ENCODE measurements at regions not wholly inside any gene's neighbourhood (a gene's known extent, or its start where the extent isn't known, plus 50 kb on each side); places are given as distances from the start of the nearest gene placed in this dataset.

DNA sequence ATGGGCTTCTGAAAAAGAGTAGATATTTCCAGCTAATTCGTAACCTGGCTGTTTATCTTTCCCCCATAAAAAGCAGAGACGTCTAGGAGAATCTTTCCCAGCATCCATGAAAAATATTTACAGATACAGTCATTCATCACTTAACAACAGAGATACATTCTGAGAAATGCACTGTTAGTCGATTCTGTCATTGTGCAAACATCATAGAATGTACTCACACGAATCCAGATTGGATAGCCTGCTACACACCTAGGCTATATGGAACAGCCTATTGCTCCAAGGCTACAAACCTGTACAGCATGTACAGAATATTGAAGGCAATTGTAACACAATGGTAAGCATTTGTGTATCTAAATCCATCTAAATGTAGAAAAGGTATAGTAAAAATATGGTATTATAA lies 530.2 kb upstream of the NBEA start:
- intact Hi-C loops (cut with micrococcal nuclease) = no loop called here
- no peak for DNase-seq

DNA sequence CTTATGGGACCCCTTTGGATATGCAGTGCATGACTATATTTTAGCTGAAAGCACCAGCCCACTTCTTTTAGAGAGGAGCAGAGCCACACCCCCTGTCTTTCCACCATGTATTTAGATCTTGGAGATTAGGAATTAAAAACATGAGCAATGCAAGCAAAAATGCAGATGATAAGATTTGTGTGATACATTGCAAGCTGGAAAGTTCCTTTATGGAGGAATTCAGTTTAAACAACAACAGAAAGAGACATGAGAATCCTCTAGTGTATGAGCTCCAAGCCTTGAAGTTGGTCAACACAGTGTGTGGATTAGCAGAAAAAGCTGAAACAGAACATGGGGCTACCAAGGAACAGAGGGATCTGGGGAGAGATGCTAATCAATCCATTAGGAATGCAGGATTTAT lies 529.8 kb upstream of the NBEA start:
- no peak for ATAC-seq
- DNase-seq = no peak
- intact Hi-C loops (cut with micrococcal nuclease) = no loop called here

More for the DNA sequence above, 530.2 kb upstream of the NBEA start:
- ATAC-seq = no peak

- DNase-seq (no peak), ATAC-seq (no peak)
- intact Hi-C loops (cut with micrococcal nuclease) = no loop called here
Measured at GRCh38 chr13:34412817-34413375, 529.2 kb upstream of the NBEA start.

GRCh38 chr13:34413538-34414210 lies 528.4 kb upstream of the NBEA start:
- ATAC-seq (no peak), DNase-seq (no peak)
- intact Hi-C loops (cut with micrococcal nuclease) = no loop called here

- no peak for DNase-seq
- intact Hi-C loops (cut with micrococcal nuclease) = no loop called here
- ATAC-seq = no peak
Measured at GRCh38 chr13:34414616-34415015, 527.5 kb upstream of the NBEA start.

DNA sequence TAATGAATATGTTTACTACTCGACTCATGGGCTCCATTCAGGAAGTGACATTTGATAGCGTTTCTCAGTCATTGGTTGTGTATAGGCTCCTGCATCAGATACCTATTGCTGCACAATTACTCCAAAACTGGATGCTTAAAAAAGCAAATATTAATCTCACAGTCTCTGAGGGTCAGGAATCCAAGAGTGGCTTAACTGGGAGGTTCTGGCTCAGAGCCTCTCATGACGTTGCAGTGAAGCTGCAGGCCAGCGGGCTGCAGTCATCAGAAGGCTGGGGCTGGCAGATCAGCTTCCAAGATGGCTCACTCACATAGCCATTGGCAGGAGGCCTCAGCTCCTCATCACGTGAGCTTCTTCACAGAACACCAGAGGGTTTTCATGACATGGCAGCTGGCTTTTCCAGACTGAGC lies 525.1 kb upstream of the NBEA start:
- intact Hi-C loops (cut with micrococcal nuclease) = no loop called here
- ATAC-seq (peak; percentile 93), DNase-seq (peak; percentile 79)

DNA sequence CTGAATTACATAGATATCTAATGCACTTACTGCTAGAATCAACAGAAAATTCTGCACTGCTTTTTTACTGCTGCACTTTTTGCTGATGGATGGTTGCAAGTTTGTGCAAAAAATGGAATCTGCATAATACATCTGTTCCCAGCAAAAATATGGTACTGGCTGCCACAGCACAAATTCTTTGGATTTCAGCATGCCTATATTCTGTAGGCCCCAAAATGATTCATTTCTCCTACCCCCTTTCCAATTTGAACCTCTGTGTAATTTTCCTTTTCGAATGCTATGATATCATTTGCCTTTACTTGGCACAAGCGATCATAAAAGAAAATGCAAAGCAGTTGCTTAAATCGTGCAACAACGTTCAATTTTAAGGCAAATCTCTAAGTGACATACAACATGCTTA lies 524.2 kb upstream of the NBEA start:
- ATAC-seq = no peak
- intact Hi-C loops (cut with micrococcal nuclease) = no loop called here

GRCh38 chr13:34419025-34419424 lies 523.0 kb upstream of the NBEA start:
- ATAC-seq (no peak), DNase-seq (no peak)
- intact Hi-C loops (cut with micrococcal nuclease) = no loop called here

More for the DNA sequence above, 524.2 kb upstream of the NBEA start:
- no peak for DNase-seq

DNA sequence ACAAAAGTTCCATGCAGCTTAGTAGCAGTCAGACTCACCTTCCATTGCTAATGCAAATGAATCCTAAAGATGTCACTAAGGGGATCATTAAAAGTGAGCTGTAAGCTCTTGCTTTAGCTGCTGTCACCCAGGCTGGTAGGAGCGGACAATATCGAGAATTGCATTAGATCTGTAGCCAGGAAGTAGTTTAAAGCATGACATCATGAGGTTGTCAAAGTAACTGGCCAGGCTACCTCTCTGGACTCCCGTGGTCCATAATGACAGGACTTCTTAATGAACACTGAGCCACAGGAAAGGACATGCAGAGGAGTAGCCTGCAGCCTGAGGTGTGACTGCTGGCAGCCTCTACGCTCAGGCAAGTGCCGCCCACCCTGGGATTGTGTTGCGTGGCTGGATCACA lies 522.3 kb upstream of the NBEA start:
- DNase-seq (no peak), ATAC-seq (no peak)
- intact Hi-C loops (cut with micrococcal nuclease) = no loop called here

DNA sequence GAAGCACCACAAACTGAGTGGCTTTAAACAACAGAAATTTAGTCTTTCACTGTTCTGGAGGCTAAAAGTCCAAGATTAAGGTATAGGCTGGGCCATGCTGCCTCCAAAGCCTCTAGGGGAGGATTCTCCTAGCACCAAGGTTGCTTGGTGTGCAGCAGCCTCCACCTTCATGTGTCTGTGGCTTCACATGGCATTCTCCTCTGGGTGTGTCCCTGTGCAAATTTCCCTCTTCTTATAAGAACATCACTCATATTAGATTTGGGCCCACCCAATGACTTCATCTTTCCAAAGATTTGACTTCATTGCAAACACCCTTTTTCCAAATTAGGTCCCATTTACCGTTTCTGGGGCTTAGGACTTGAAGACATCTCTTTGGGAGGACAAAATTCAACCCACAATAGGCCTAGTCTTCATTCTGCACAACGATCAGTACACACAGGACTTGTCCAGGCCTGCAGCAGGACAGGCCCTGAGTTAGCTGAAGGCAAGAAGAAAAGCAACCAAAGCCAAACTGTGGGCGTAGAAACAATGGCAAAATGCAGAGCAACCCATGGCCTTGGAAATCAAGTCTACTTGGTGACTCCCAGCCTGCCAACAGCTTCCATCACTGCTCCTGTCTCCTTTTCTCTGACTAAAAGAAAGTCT lies 521.2 kb upstream of the NBEA start:
- intact Hi-C loops (cut with micrococcal nuclease) = no loop called here
- DNase-seq = no peak
- ATAC-seq = no peak

GRCh38 chr13:34421347-34421719 lies 520.7 kb upstream of the NBEA start:
- DNase-seq (no peak), ATAC-seq (no peak)
- intact Hi-C loops (cut with micrococcal nuclease) = no loop called here

DNA sequence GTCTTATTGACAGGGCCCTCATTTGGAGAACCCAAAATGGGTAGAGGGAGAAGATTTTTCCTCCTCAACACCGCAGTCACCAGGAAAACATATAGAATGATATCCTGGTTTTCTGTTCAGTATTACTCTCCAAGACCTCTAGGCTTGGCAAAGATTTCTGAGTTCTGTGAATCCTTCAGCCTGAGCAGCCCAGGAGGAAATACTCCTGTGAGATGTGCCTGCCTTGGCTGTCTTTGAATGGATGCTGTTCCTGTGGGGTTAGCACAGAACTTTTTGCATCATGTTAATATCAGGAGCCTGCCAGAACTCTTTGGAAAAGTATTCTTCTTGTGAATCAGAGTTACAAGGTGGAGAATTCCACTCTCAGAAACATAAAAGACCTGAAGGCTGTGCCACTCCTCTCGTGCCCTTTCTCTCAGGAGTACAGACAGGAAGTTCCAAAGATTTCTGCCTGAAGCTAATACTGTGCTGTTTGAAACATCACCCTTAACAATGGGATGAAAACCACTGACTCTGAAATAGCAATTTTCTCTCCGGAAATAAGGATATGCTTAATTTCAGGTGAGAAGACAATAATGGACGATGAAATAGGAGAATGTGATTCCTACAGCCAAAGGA lies 520.1 kb upstream of the NBEA start:
- intact Hi-C loops (cut with micrococcal nuclease) = no loop called here
- DNase-seq (no peak), ATAC-seq (no peak)

- ATAC-seq (no peak), DNase-seq (no peak)
- intact Hi-C loops (cut with micrococcal nuclease) = no loop called here
Measured at GRCh38 chr13:34422956-34423355, 519.1 kb upstream of the NBEA start.

- intact Hi-C loops (cut with micrococcal nuclease) = no loop called here
- ATAC-seq (no peak), DNase-seq (no peak)
Measured at GRCh38 chr13:34425327-34425949, 516.6 kb upstream of the NBEA start.

- DNase-seq (no peak), ATAC-seq (no peak)
- intact Hi-C loops (cut with micrococcal nuclease) = no loop called here
Measured at GRCh38 chr13:34428911-34429310, 513.2 kb upstream of the NBEA start.

- ATAC-seq (no peak), DNase-seq (no peak)
- intact Hi-C loops (cut with micrococcal nuclease) = no loop called here
Measured at GRCh38 chr13:34430294-34430693, 511.8 kb upstream of the NBEA start.

GRCh38 chr13:34431827-34432581 lies 510.1 kb upstream of the NBEA start:
- intact Hi-C loops (cut with micrococcal nuclease) = no loop called here
- DNase-seq (no peak), ATAC-seq (no peak)

DNA sequence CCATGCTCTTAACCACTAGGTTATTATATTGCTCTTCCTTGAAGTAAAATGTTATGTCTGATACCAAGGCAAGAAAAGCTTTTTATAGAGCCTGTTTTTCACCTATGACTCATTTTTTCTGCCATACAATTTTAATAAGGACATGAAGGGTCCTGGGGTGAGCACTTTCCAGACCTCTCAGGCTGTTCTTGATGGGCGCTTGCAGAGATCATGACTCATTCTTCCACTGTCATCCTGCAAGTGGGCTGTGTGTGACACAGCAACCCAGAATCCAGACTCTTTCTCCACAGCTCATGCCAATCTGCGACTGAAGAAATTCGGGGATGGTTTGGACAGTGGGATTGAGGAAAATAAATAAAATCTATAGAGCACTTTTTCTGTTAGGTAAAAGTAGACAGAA lies 506.7 kb upstream of the NBEA start:
- intact Hi-C loops (cut with micrococcal nuclease) = no loop called here
- DNase-seq (no peak), ATAC-seq (no peak)

- ATAC-seq (no peak), DNase-seq (no peak)
- intact Hi-C loops (cut with micrococcal nuclease) = no loop called here
Measured at GRCh38 chr13:34437873-34438272, 504.2 kb upstream of the NBEA start.

- DNase-seq (no peak), ATAC-seq (no peak)
- intact Hi-C loops (cut with micrococcal nuclease) = no loop called here
Measured at GRCh38 chr13:34452831-34453230, 489.2 kb upstream of the NBEA start.
